ENCODE measurements at regions not wholly inside any gene's neighbourhood (a gene's known extent, or its start where the extent isn't known, plus 50 kb on each side); places are given as distances from the start of the nearest gene placed in this dataset.

- H3K27ac ChIP-seq: no peak overlapping the region
- no peak for TF ChIP-seq CTCF (conservative IDR thresholded peaks at IDR 0.05)
- no peak for TF ChIP-seq ZFX (IDR thresholded peaks at IDR 0.05)
These were observed 228.8 kb downstream of the CDH11 start for GRCh38 chr16:64892835-64893785.

GRCh38 chr16:64889446-64889845 is 232.4 kb downstream of the CDH11 start:
- TF ChIP-seq CTCF (conservative IDR thresholded peaks at IDR 0.05) (no peak), ZFX (IDR thresholded peaks at IDR 0.05) (no peak)
- no peak overlapping the region for H3K27ac ChIP-seq

GRCh38 chr16:64887651-64888050 is 234.2 kb downstream of the CDH11 start:
- TF ChIP-seq ZFX (IDR thresholded peaks at IDR 0.05): no peak
- TF ChIP-seq CTCF (conservative IDR thresholded peaks at IDR 0.05): no peak
- no peak overlapping the region for H3K27ac ChIP-seq

GRCh38 chr16:64882078-64882784 is 239.6 kb downstream of the CDH11 start:
- no peak for TF ChIP-seq CTCF (conservative IDR thresholded peaks at IDR 0.05)
- TF ChIP-seq ZFX (IDR thresholded peaks at IDR 0.05): no peak
- no peak overlapping the region for H3K27ac ChIP-seq

GRCh38 chr16:64880994-64881393 is 240.9 kb downstream of the CDH11 start:
- TF ChIP-seq CTCF (conservative IDR thresholded peaks at IDR 0.05): no peak
- TF ChIP-seq ZFX (IDR thresholded peaks at IDR 0.05): no peak
- H3K27ac ChIP-seq: no peak overlapping the region

GRCh38 chr16:64880006-64880405 is 241.9 kb downstream of the CDH11 start:
- no peak for TF ChIP-seq CTCF (conservative IDR thresholded peaks at IDR 0.05)
- no peak for TF ChIP-seq ZFX (IDR thresholded peaks at IDR 0.05)
- H3K27ac ChIP-seq: no peak overlapping the region

- TF ChIP-seq CTCF (conservative IDR thresholded peaks at IDR 0.05) (no peak), ZFX (IDR thresholded peaks at IDR 0.05) (no peak)
- no peak overlapping the region for H3K27ac ChIP-seq
These were observed 242.9 kb downstream of the CDH11 start for GRCh38 chr16:64878940-64879339.

All from C4-2B (cell line).